ENCODE measurements at regions not wholly inside any gene's neighbourhood (a gene's known extent, or its start where the extent isn't known, plus 50 kb on each side); places are given as distances from the start of the nearest gene placed in this dataset.

DNA sequence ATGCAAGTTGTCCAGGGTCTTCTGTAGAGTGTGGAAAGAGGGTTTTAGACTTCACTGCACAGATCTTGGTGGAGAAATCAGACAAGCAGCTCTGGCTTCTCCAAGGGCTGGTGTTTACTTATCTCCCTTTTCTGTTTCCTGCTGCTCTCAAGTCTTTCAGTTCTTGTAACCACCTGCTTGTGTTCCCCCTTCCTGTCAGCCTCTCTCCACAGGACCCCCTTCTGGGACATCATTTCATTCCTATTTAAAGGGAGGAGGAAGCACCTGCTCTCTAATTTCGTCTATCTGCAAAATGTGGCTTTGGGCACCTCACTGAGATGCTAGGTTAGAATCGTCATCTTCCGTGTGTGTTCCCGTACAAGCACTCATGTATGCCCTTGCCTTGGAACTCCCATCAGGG, 636.2 kb downstream of the MTRR start:
- TF ChIP-seq, protein P1, sequence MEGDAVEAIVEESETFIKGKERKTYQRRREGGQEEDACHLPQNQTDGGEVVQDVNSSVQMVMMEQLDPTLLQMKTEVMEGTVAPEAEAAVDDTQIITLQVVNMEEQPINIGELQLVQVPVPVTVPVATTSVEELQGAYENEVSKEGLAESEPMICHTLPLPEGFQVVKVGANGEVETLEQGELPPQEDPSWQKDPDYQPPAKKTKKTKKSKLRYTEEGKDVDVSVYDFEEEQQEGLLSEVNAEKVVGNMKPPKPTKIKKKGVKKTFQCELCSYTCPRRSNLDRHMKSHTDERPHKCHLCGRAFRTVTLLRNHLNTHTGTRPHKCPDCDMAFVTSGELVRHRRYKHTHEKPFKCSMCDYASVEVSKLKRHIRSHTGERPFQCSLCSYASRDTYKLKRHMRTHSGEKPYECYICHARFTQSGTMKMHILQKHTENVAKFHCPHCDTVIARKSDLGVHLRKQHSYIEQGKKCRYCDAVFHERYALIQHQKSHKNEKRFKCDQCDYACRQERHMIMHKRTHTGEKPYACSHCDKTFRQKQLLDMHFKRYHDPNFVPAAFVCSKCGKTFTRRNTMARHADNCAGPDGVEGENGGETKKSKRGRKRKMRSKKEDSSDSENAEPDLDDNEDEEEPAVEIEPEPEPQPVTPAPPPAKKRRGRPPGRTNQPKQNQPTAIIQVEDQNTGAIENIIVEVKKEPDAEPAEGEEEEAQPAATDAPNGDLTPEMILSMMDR (conservative IDR thresholded peaks at IDR 0.05; ENCODE audit: low read length), result no peak
- TF ChIP-seq EZH2phosphoT487 (IDR thresholded peaks at IDR 0.05; ENCODE audit: borderline replicate concordance, low read depth, low read length), result no peak
